Caco-2 (cell line): ENCODE measurements at regions not wholly inside any gene's neighbourhood (a gene's known extent, or its start where the extent isn't known, plus 50 kb on each side); places are given as distances from the start of the nearest gene placed in this dataset.

Experiments
- BruUV-seq: library from RNA; stranded (reverse); fragments of 400-500 nt; replicated peaks from 2 replicates; lab custom pipeline; 2021; lab: Mats Ljungman, UMichigan
- CTCF ChIA-PET: fragments of 300-600 bp; sonication (Branson Sonifier 250); formaldehyde crosslinking; loops from one replicate; lab custom pipeline; 2022; ENCODE audit warnings: antibody characterized with exemption; lab: Charles Lee
- POLR2A ChIA-PET: fragments of 300-600 bp; sonication (Branson Sonifier 250); formaldehyde crosslinking; loops from one replicate; lab custom pipeline; 2022; ENCODE audit warnings: antibody characterized with exemption; lab: Charles Lee
- DNase-seq, 2 experiments: peaks; one replicate each; pipeline versions ENCODE4 v3.0.0 to v3.0.0-alpha.2; 2020 to 2022
- H3K27me3 ChIP-seq: replicated peaks from 2 replicates; pipeline ENCODE4 v1.6.0; 2011; ENCODE audit warnings: low read length; ENCODE audit not compliant: control insufficient read depth, insufficient read depth
- H3K36me3 ChIP-seq: 2 replicates; pipeline ENCODE4 v1.5.1; 2011; ENCODE audit warnings: low read length; ENCODE audit not compliant: control insufficient read depth, insufficient read depth
- H3K4me1 ChIP-seq: fragments of 250-450 bp; sonication (Bioruptor Pico); 2 replicates; pipeline ENCODE4 v1.5.1; 2020; ENCODE audit warnings: mild to moderate bottlenecking
- H3K4me3 ChIP-seq: 2 replicates; pipeline ENCODE4 v1.5.1; 2011; ENCODE audit warnings: low read depth, mild to moderate bottlenecking, control low read depth, low read length
- H3K9me3 ChIP-seq: fragments of 250-450 bp; sonication (Bioruptor Pico); 2 replicates; pipeline ENCODE4 v1.5.1; 2020; ENCODE audit warnings: mild to moderate bottlenecking, moderate library complexity
- H3K27ac Mint-ChIP-seq: one replicate; pipeline ENCODE4 v1.8.0; 2022; ENCODE audit warnings: mixed read lengths; ENCODE audit not compliant: unreplicated experiment
- H3K27me3 Mint-ChIP-seq: one replicate; pipeline ENCODE4 v1.8.0; 2022; ENCODE audit warnings: mixed read lengths; ENCODE audit not compliant: insufficient read depth, unreplicated experiment
- H3K36me3 Mint-ChIP-seq: one replicate; pipeline ENCODE4 v1.8.0; 2022; ENCODE audit warnings: mild to moderate bottlenecking, mixed read lengths; ENCODE audit not compliant: insufficient read depth, unreplicated experiment
- H3K4me1 Mint-ChIP-seq: one replicate; pipeline ENCODE4 v1.8.0; 2022; ENCODE audit warnings: low read depth, mixed read lengths; ENCODE audit not compliant: unreplicated experiment
- H3K4me3 Mint-ChIP-seq: one replicate; pipeline ENCODE4 v1.8.0; 2022; ENCODE audit warnings: mild to moderate bottlenecking, moderate library complexity, mixed read lengths; ENCODE audit not compliant: unreplicated experiment
- H3K9me3 Mint-ChIP-seq: one replicate; pipeline ENCODE4 v1.8.0; 2022; ENCODE audit warnings: mixed read lengths; ENCODE audit not compliant: unreplicated experiment
- CTCF ChIP-seq, 2 experiments: fragments of 200-600 bp in 1 of 2; IDR thresholded peaks; 1 replicate in 1 of 2; 2 replicates in 1 of 2; pipeline versions ENCODE4 v1.5.1 to v1.8.0; 2011 to 2022; ENCODE audit warnings: antibody characterized with exemption in 1 of 2, control low read depth in 1 of 2, inconsistent platforms in 1 of 2, low read depth in 1 of 2, low read length in 1 of 2, mild to moderate bottlenecking in 1 of 2, moderate library complexity in 1 of 2; ENCODE audit not compliant: insufficient read depth in 1 of 2, severe bottlenecking in 1 of 2, unreplicated experiment in 1 of 2
- intact Hi-C: fragments of 100-400 bp; cut with micrococcal nuclease; formaldehyde crosslinking; loops from one replicate; pipeline ENCODE4 v1.10.0; 2022; ENCODE audit not compliant: unreplicated experiment

- no peaks in the 10 kb centered on the region for H3K4me1 Mint-ChIP-seq
- BruUV-seq = no TSS peak
- no peaks in the 10 kb centered on the region for H3K27me3 ChIP-seq
- no peaks in the 10 kb centered on the region; the same call in 1 of the 2 replicates for H3K9me3 ChIP-seq
- no peaks in the 10 kb centered on the region for H3K27me3 Mint-ChIP-seq
- peaks cover 20% of the 10 kb centered on the region for H3K9me3 Mint-ChIP-seq
- peaks cover 3% of the 10 kb centered on the region; the same call in 1 of the 2 replicates for H3K4me1 ChIP-seq
- CTCF ChIA-PET = no interaction called here
- TF ChIP-seq CTCF (IDR thresholded peaks at IDR 0.05; ENCODE audit: insufficient read depth in 1 of 2, low read depth in 1 of 2, low read length in 1 of 2, severe bottlenecking in 1 of 2, unreplicated experiment in 1 of 2) = no peak
- H3K27ac Mint-ChIP-seq = no peak overlapping the region
- no peaks in the 10 kb centered on the region for H3K36me3 ChIP-seq
- H3K4me3 Mint-ChIP-seq = no peak overlapping the region
- H3K36me3 Mint-ChIP-seq = no peaks in the 10 kb centered on the region
- no peak for DNase-seq
- H3K4me3 ChIP-seq = no peak overlapping the region
- intact Hi-C loops = no loop called here
- POLR2A ChIA-PET = no interaction called here
These were observed 173.1 kb upstream of the IRX3 start for GRCh38 chr16:54459509-54460262.

- no peaks in the 10 kb centered on the region for H3K27me3 ChIP-seq
- H3K4me1 ChIP-seq = peaks cover 3% of the 10 kb centered on the region; the same call in 1 of the 2 replicates
- ChIA-PET CTCF (no interaction called here), POLR2A (no interaction called here)
- no peaks in the 10 kb centered on the region for H3K27me3 Mint-ChIP-seq
- no peaks in the 10 kb centered on the region for H3K36me3 ChIP-seq
- no peaks in the 10 kb centered on the region for H3K4me1 Mint-ChIP-seq
- TF ChIP-seq CTCF (IDR thresholded peaks at IDR 0.05; ENCODE audit: insufficient read depth in 1 of 2, low read depth in 1 of 2, low read length in 1 of 2, severe bottlenecking in 1 of 2, unreplicated experiment in 1 of 2) = no peak
- no peak for DNase-seq
- no peak overlapping the region for H3K4me3 ChIP-seq
- intact Hi-C loops = no loop called here
- BruUV-seq = no TSS peak
- no peaks in the 10 kb centered on the region for H3K36me3 Mint-ChIP-seq
- no peaks in the 10 kb centered on the region for H3K9me3 ChIP-seq
- no peak overlapping the region for H3K4me3 Mint-ChIP-seq
- no peak overlapping the region for H3K27ac Mint-ChIP-seq
- peaks cover 13% of the 10 kb centered on the region for H3K9me3 Mint-ChIP-seq
These were observed 172.3 kb upstream of the IRX3 start for GRCh38 chr16:54458923-54459322.

- no TSS peak for BruUV-seq
- H3K27ac Mint-ChIP-seq = no peak overlapping the region
These were observed 169.7 kb upstream of the IRX3 start for GRCh38 chr16:54456291-54456690.

More at GRCh38 chr16:54456291-54456690, 169.7 kb upstream of the IRX3 start:
- Histone ChIP-seq H3K4me1 (peaks cover 3% of the 10 kb centered on the region; the same call in 1 of the 2 replicates), H3K27me3 (no peaks in the 10 kb centered on the region), H3K4me3 (no peak overlapping the region), H3K36me3 (no peaks in the 10 kb centered on the region), H3K9me3 (no peaks in the 10 kb centered on the region)
- no peak overlapping the region for H3K4me3 Mint-ChIP-seq
- intact Hi-C loops = no loop called here
- no peaks in the 10 kb centered on the region for H3K4me1 Mint-ChIP-seq
- CTCF ChIA-PET = no interaction called here
- H3K9me3 Mint-ChIP-seq = no peaks in the 10 kb centered on the region
- POLR2A ChIA-PET = no interaction called here
- no peak for TF ChIP-seq CTCF (IDR thresholded peaks at IDR 0.05; ENCODE audit: insufficient read depth in 1 of 2, low read depth in 1 of 2, low read length in 1 of 2, severe bottlenecking in 1 of 2, unreplicated experiment in 1 of 2)
- DNase-seq = no peak
- no peaks in the 10 kb centered on the region for H3K27me3 Mint-ChIP-seq
- no peaks in the 10 kb centered on the region for H3K36me3 Mint-ChIP-seq
